Medulla oblongata (tissue), 1 donor: ENCODE measurements at regions not wholly inside any gene's neighbourhood (a gene's known extent, or its start where the extent isn't known, plus 50 kb on each side); places are given as distances from the start of the nearest gene placed in this dataset.
"Not testable (repeated sequence)": the region's sequence is repeated elsewhere in the genome, so short reads cannot be mapped to it uniquely, and the experiment has no call there.

Experiments
- DNase-seq: peaks from one replicate; pipeline ENCODE4 v3.0.0-alpha.2; 2015; ENCODE audit errors: extremely low spot score

- no peak for DNase-seq
These were observed 51.7 kb upstream of the ATIC start for GRCh38 chr2:215260097-215260677.

- DNase-seq, result no peak
These were observed 62.4 kb upstream of the ATIC start for GRCh38 chr2:215249501-215249900.

DNA sequence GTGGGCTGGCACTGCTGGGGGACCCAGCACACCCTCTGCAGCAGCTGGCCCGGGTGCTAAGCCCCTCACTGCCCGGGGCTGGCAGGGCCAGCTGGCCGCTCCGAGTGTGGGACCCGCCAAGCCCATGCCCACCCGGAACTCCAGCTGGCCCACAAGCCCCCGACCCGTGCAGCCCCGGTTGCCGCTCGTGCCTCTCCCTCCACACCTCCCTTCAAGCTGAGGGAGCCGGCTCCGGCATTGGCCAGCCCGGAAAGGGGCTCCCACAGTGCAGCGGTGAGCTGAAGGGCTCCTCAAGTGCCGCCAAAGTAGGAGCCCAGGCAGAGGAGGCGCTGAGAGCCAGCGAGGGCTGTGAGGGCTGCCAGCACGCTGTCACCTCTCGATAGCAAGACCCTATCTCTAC lies 65.9 kb upstream of the ATIC start:
- DNase-seq, result not testable (repeated sequence)

DNA sequence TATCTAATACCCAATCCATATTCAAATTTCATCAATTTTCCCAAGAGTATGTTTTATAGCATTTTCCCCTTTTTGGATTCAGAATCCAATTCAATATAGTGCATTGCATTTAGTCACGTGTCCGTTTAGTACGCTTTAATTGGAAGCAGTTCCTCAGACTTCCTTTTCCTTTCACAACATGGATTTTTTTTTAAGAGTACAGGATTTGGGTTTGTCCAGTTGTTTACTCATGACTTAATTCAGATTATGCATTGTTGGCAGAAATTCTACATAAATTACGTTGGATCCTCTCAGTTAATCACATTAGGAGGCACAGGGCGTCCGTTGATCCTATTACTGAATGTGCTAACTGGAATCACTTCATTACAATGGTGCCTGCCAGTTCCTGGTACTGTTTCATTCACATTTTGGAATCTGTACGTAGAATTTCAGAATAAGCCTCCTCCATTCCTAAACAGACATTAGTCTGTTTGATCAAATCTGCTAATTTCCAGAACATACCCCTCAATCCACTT lies 70.0 kb upstream of the ATIC start:
- peak; percentile 37 for DNase-seq

- peak; percentile 27 for DNase-seq
These were observed 73.3 kb upstream of the ATIC start for GRCh38 chr2:215238485-215239098.

DNA sequence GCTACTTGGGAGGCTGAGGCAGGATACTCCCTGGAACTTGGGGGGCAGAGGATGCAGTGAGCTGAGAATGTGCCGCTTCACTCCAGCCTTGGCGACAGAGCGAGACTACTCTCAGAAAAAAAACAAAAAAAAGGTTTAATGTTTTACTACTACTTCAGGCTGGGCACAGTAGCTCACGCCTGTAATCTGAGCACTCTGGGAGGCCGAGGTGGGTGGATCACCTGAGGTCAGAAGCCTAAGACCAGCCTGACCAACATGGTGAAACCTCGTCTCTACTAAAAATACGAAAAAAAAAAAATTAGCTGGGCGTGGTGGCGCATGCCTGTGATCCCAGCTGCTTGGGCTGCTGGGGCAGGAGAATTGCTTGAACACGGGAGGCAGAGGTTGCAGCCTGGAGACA lies 75.7 kb upstream of the ATIC start:
- DNase-seq, result no peak

DNA sequence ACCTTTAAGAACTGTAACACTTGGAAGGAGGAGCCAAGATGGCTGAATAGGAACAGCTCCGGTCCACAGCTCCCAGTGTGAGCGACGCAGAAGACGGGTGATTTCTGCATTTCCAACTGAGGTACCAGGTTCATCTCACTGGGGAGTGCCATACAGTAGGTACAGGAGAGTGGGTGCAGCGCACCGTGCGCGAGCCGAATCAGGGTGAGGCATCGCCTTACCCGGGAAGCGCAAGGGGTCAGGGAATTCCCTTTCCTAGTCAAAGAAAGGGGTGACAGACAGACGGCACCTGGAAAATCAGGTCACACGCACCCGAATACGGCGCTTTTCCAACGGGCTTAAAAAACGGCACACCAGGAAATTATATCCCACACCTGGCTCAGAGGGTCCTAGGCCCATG lies 81.8 kb upstream of the ABCA12 start:
- DNase-seq, result not testable (repeated sequence)

GRCh38 chr2:215218587-215219577 lies 80.5 kb upstream of the ABCA12 start:
- DNase-seq, result no peak

DNA sequence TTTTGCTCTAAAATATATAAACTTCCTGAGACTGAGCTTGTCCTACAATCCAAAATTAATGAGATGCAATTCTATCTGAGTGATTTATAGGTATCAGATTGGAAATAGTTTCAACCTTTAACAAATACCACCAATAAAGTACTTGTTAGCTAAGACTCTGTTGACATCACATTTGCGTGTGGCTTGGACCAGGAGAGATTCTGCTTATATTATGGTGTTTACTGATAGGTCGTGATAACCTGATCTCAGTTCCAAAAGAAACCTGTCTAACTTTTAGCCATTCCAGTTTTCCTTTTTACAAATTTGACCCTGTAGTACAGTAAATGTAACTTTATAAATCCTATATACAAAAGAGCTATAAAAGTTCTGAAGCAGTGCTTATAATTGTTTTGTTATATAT lies 78.4 kb upstream of the ABCA12 start:
- no peak for DNase-seq

GRCh38 chr2:215215637-215216036 lies 77.2 kb upstream of the ABCA12 start:
- no peak for DNase-seq

DNA sequence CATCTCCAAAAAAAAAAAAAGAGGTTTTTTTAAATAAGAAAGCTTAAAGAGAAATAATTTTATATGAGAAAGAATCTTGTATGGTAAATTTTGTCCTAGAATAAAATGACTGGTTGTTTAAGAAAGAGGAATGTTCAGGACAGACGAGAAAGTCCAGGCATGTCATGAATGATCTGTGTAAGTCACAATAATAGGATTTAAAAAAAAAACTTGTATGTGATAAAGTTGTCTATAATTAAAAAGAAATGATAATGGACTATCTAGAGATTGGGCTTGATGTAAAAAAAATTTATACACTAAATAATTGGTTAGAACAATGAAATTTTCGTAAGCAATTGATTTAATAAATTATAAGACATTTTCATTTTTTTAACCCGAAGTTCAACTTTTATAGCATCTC lies 71.7 kb upstream of the ABCA12 start:
- DNase-seq, result no peak

GRCh38 chr2:215207791-215208367 lies 69.5 kb upstream of the ABCA12 start:
- no peak for DNase-seq

DNA sequence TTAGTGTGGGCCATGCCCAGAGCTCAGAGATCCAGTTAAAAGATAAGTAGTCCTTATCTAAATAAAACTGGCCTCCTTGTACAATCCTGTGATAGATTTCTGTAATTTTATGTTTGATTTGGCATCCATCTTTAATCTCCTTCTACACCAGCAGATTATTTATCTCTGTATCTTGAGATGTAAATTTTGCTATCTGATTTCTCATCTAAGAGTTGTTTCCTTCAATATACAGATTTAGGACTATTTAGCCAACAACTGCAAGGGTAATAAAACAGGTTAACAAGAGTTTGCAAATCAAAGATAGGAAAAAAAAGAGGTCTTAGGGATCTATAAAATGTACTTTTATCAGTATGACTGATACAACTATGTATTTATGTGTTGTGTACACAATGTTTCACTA lies 68.6 kb upstream of the ABCA12 start:
- DNase-seq, result no peak

- DNase-seq, result no peak
These were observed 67.4 kb upstream of the ABCA12 start for GRCh38 chr2:215205787-215206186.

DNA sequence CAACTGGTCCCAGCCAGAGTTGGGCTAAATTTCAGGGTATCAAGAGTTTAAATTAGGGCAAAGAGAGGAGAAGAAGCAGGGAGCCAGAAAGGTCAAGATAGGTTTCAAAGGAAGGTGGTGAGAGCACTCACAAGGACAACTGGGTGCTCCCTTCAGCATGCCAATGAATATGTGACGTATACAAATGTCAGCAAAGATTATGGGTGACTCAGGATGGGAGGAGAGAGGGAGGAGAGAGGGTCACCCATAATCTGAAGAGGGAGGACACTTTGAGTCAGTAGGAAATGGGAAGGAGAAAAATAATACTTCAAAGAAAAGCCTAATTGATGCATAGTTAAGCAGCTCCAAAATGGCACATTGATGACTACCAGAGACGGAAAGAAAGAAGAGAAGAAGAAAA lies 53.1 kb upstream of the ABCA12 start:
- DNase-seq, result no peak

GRCh38 chr2:215190588-215190987 lies 52.2 kb upstream of the ABCA12 start:
- no peak for DNase-seq

GRCh38 chr2:215189393-215189792 lies 51.0 kb upstream of the ABCA12 start:
- no peak for DNase-seq
